ENCODE measurements at regions not wholly inside any gene's neighbourhood (a gene's known extent, or its start where the extent isn't known, plus 50 kb on each side); places are given as distances from the start of the nearest gene placed in this dataset.

DNA sequence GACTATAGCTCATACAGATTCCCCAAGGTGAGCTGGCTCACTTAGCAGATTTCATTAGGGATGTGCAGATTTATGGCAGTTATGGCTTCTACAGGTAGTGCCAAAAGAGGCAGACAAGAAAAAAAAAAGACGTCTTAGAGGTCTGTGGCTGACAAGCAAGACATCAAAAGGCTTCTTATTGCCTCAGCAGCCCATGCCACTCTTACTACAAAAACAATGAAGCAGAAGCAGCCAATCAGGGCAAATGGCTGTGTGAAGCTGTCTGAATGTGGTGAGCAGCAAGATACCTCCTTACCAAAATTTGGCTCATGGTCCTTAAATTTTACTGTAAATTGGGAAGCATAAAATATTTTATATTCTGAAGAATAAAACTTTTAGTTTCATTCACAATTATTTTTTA, 557.5 kb upstream of the GOLIM4 start:
- no peak for FAIRE-seq
- TF ChIP-seq CTCF (IDR thresholded peaks at IDR 0.05; ENCODE audit: insufficient read depth, missing control alignments): no peak

DNA sequence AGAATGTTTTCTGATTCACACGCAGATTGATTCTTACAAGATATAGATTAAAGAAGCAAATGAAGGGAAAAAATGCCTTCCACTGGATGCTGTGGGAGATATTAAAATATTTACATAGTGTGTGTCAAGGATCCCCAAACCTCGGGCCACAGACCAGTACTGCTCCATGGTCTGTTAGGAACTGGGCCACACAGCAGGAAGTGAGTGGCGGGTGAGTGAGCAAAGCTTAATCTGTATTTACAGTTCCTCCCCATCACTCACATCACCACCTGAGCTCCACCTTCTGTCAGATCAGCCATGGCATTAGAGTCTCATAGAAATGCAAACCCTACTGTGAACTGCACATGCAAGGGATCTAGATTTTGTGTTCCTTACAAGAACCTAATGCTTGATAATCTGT, 552.6 kb upstream of the GOLIM4 start:
- DNase-seq (ENCODE audit: insufficient read length, low spot score): no peak
- TF ChIP-seq CTCF (IDR thresholded peaks at IDR 0.05; ENCODE audit: insufficient read depth, missing control alignments): no peak
- no peak for FAIRE-seq

More for the DNA sequence above, 557.5 kb upstream of the GOLIM4 start:
- DNase-seq (ENCODE audit: insufficient read length, low spot score): no peak

DNA sequence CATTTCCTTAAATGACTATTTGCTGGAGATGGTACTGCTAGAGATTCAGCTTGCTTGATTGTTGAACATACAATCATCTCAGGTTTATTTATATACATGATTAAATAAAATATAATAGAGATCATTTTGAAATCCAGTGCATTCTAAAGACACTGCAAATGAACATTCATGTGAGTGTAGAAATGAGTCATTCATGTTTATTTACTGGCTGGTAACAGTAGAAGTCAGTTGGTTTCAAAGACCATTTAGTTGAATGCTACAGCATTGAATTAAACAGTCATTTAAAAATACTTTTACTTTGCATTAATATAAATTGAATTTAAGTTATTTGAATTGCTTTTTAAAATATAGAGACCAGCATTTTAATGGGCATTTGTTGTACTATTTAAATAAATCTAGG, 551.9 kb upstream of the GOLIM4 start:
- DNase-seq (ENCODE audit: insufficient read length, low spot score) (no peak), FAIRE-seq (no peak)
- no peak for TF ChIP-seq CTCF (IDR thresholded peaks at IDR 0.05; ENCODE audit: insufficient read depth, missing control alignments)

DNA sequence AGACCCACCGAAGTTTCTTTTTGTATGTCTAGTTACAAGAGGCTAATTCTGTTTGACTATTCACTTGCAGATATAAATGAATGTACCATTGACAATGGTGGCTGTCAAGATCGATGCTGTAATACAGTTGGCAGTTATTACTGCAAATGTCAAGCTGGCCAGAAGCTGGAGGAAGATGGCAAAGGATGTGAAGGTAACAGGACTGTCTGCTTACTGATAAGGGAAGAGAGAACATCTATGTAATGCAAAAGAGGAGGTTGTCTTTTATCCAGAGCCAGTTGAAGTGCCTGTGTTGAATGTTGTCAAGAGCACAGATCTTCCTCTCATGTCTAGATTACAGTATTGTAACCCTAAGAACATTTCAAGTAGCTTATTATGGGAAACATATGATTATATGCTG, 549.5 kb upstream of the GOLIM4 start:
- FAIRE-seq: no peak
- DNase-seq (ENCODE audit: insufficient read length, low spot score): no peak
- TF ChIP-seq CTCF (IDR thresholded peaks at IDR 0.05; ENCODE audit: insufficient read depth, missing control alignments): no peak

DNA sequence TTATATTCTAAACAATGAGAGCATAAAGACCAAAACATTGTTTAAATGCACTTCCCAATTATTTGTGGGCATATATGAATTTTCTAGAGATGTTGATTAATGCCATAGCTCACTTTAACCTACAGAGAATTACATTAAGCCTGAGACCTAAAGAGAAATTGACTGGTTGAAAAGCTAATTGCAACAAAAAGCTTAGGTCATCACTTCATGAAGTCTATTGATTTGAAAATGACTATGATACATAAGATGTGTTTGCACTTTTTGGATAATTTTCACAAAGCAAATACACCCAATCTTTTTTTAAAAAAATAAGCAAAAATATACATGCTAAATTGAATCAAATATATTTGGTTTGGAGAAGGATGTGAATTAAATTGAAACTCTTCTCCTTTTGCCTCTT, 532.8 kb upstream of the GOLIM4 start:
- DNase-seq (ENCODE audit: insufficient read length, low spot score): no peak
- no peak for TF ChIP-seq CTCF (IDR thresholded peaks at IDR 0.05; ENCODE audit: insufficient read depth, missing control alignments)
- FAIRE-seq: no peak

DNA sequence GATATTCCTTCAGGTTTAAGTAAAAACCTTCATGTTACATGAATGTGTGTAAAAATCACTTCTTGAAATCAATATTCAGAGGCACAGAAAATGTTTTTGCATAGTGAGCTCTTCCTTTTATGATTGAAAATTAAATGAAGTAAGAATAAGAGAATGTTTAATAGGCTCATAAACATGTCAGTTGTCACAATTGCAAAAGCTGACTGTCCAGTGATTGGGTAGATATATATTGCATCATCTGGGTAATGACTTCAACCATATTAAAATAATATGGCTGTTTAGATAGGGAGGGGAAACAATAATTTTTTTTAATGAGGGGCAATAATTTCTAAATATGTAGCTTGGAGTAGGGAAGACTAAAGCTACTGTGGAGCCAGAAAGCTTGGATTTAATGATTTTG, 529.8 kb upstream of the GOLIM4 start:
- no peak for FAIRE-seq
- TF ChIP-seq CTCF (IDR thresholded peaks at IDR 0.05; ENCODE audit: insufficient read depth, missing control alignments): no peak
- DNase-seq (ENCODE audit: insufficient read length, low spot score): no peak

GRCh38 chr3:168624892-168625448, 529.2 kb upstream of the GOLIM4 start:
- DNase-seq (ENCODE audit: insufficient read length, low spot score) (no peak), FAIRE-seq (no peak)
- TF ChIP-seq CTCF (IDR thresholded peaks at IDR 0.05; ENCODE audit: insufficient read depth, missing control alignments): no peak

Data from D721Med (cell line).